ENCODE measurements at regions not wholly inside any gene's neighbourhood (a gene's known extent, or its start where the extent isn't known, plus 50 kb on each side); places are given as distances from the start of the nearest gene placed in this dataset.
A peak's percentile ranks its signal among the peaks of the same experiment; 100 is the strongest.

DNA sequence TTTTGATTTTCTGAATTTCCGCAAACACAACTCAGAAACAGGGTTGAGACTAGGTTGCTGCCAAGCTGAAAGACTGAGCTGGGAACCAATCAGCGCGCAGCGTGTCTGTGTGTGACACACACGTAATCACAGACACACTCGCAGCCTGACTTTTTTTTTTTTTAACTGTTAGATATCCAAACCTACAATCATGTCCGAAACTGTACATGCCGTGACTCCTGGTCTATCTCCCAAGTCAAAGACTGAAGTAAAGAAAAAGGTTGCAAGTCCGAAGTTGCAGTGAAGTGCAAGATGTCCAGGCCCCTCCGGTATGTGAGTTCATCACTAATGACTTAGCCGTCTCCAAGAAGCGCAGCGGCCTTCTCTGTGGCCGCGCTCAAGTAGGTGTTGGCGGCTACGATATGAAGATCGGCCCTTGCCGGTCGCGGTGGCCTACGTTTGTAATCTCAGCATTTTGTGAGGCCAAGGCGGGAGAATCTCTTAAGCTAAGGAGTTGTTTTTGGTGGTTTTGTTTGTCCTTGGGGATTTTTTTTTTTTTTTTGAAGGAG lies 108.2 kb downstream of the HFE start:
- intact Hi-C loops (cut with DNase I), result loop anchor here (5.0 kb wide), 2 partner anchors 38 to 68 kb away; a partner anchor contains a TSS
- peak; percentile 89 to 99 (median 95) for DNase-seq

DNA sequence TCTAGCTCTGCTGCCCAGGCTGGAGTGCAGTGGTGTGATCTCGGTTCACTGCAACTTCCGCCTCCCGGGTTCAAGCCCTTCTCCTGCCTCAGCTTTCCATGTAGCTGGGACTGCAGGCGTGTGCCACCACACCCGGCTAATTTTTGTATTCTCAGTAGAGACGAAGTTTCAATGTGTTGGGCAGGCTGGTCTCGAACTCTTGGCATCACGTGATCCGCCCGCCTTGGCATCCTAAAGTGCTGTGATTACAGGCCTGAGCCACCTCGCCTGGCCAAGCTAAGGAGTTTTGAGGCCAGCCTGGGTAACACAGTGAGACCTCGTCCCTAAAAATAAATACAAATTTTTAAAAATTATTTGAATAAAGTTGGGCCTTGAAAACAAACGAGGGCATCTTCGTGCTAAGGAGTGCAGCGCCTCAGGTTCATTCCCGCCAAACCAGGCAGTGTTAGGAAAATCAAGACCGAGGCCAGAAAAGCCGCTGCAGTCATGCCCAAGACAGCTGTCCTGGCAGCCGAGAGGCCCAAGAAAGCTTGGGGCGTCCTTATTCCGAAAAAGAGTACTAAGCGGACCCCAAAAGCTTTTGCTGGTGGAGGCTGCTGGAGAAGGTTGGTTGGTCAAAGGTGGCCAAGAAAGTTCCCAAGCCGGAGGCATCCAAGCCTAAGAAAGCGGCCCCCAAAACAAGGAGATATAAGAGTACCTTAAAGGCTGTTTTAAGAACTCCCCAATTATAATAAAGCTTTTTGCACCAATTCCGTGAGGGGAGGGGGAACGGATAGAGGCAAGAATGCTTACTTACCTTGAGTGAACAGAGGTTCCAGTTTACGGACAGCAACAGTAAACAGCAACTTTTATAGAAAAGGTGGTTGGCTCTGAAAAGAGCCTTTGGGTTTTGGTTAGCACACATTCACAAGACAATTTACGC lies 109.0 kb downstream of the HFE start:
- intact Hi-C loops (cut with DNase I), result loop anchor here (5.0 kb wide), 2 partner anchors 39 to 69 kb away; a partner anchor contains a TSS
- no peak for DNase-seq

DNA sequence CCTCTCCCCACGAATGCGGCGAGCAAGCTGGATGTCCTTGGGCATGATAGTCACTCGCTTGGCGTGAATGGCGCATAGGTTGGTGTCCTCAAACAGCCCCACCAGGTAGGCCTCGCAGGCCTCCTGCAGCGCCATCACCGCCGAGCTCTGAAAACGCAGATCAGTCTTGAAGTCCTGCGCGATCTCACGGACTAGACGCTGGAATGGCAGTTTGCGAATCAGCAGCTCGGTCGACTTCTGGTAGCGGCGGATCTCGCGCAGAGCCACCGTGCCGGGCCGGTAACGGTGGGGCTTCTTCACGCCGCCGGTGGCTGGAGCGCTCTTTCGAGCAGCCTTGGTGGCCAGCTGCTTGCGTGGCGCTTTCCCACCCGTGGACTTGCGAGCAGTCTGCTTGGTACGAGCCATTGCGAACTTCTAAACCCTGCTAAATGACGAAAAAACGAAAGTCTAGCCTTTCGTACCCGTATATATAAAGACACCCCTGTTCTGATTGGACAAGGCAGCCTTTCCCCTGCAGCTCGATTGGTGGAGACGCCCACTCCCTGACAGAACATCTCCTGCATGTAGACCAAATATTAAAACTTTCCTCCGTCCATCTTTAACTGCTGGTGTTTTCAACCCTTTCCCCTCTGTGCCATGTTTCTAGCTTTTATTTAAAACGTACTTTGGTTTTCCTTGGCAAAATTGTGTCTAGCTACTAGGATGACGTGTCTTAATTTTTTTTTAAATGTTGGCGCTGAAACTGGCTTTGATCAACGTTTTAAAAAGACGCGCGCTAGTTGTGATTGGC lies 109.8 kb downstream of the HFE start:
- peak; percentile 52 to 96 (median 78) for DNase-seq
- intact Hi-C loops (cut with DNase I), result loop anchor here (5.0 kb wide), 2 partner anchors 40 to 70 kb away; a partner anchor contains a TSS

DNA sequence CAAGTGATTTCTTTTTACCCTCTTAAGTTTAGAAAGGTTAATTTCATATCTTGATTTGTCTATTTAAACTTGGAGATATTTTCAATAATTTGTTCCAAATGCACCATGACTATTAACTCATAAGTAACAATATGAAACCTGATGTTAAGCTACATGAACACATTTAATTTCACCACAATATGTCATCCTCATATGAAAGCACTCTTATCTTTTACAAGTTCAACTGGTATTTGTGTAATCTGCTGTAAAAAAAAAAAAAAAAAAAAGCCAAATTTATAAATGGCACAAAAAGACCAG lies 110.4 kb downstream of the HFE start:
- DNase-seq, result no peak
- intact Hi-C loops (cut with DNase I), result loop anchor here (5.0 kb wide), 2 partner anchors 40 to 70 kb away; a partner anchor contains a TSS

DNA sequence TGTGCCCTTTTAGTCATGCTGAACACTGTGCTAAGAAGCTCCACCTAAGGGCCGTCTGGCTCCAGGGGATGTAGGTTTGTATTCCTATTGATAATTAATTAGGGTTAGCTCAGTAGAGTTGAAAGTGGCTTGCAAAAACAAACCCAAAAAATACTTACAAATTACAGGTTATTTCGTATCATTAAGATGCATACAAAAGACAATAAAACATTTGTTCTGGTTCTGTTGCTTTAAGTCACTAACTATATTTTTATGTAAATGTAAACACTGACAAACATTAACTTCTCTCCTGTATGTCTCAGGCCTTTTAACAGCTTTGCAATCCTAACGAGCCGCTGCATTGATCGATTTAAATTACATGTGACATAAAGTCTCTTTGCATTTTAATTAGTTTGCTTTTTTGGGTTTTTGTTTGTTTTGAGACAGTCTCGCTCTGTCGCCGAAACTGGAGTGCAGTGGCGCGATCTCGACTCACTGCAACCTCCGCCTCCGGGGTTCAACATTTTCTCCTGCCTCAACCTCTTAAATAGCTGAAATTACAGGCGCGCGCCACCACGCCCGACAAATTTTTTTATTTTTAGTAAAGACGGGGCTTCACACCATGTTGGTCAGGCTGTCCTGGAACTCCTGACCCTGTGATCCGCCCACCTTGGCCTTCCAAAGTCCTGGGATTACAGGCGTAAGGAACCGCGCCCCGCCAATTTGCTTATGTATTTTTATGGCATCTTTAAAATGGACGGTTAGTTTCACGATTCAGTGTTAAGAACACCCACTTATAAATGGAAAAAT lies 110.9 kb downstream of the HFE start:
- DNase-seq, result no peak
- intact Hi-C loops (cut with DNase I), result loop anchor here (5.0 kb wide), 2 partner anchors 41 to 71 kb away; a partner anchor contains a TSS

DNA sequence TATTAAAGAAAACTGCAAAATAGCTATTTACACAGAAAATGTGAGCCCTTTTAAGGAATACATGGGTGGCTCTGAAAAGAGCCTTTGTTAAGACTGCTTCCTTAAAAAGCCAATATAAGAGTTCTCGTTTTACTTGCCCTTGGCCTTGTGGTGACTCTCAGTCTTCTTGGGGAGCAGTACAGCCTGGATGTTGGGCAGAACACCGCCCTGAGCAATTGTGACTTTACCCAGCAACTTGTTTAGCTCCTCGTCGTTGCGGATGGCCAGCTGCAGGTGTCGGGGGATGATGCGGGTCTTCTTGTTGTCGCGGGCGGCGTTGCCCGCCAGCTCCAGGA lies 111.5 kb downstream of the HFE start:
- intact Hi-C loops (cut with DNase I), result loop anchor here (5.0 kb wide), 2 partner anchors 41 to 71 kb away; a partner anchor contains a TSS
- no peak for DNase-seq

DNA sequence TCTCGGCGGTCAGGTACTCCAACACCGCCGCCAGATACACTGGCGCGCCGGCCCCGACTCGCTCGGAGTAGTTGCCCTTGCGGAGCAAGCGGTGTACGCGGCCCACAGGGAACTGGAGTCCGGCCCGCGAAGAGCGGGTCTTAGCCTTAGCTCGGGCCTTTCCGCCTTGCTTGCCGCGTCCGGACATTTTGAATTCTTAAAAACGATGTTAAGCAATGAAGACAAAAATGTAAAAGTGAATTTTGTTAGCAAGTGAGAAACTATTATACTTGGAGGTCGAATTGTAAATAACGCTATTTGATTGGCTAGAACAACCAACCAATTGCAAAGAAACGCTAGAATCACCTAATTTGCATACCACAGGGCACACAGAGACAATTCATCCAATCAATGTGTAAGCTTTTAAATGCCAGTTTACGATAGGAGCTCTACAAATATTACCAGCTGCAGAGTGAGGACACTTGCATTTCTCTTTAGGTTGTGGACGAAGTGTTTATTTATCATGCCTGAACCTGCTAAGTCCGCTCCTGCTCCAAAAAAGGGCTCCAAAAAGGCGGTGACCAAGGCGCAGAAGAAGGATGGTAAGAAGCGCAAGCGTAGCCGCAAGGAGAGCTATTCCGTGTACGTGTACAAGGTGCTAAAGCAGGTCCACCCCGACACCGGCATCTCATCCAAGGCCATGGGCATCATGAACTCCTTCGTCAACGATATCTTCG lies 112.0 kb downstream of the HFE start:
- DNase-seq, result peak in 8 of 10 donors; percentile 44 to 93 (median 59)
- intact Hi-C loops (cut with DNase I), result loop anchor here (5.0 kb wide), 2 partner anchors 42 to 72 kb away; a partner anchor contains a TSS

DNA sequence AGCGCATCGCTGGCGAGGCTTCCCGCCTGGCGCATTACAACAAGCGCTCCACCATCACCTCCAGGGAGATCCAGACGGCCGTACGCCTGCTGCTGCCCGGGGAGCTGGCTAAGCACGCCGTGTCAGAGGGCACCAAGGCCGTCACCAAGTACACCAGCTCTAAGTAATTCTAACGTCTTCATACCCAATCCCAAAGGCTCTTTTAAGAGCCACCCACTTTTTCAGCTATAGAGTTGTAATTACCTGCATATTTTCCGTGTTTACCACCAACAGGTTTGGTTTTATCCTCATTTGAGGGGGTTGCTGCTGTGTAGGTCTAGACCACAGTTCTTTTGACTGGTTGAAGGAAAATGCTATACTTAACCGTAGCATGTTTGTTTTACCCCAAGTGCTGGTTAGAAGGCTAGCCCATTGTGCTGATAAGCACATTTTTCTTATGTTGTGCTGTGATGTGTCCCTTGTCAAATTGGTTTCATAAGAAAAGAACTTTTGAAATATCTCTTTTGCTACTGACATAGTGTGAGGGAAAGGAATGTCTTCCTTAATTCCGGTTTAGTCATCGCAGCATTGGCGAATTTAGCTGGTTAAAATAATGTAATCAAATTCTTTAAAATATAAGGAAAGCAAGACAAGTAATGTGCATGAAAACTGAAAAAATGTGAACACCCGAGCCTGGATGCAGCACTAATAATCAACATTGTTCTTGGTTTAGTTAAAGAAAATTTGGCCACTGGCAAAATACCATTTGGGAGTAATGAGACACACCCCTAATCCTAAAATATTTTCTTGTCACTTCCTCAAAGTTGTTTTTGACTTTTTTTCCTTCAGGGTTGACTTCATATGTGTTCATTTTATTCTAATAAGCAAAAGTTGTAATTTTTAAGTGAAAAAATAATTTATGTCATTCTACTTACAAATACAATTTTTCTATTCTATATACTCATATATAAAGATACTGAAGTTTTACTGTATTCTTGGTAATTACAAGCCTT lies 112.8 kb downstream of the HFE start:
- intact Hi-C loops (cut with DNase I), result loop anchor here (5.0 kb wide), 2 partner anchors 43 to 73 kb away; a partner anchor contains a TSS
- peak in 2 of 10 donors; percentile 46 to 81 for DNase-seq

DNA sequence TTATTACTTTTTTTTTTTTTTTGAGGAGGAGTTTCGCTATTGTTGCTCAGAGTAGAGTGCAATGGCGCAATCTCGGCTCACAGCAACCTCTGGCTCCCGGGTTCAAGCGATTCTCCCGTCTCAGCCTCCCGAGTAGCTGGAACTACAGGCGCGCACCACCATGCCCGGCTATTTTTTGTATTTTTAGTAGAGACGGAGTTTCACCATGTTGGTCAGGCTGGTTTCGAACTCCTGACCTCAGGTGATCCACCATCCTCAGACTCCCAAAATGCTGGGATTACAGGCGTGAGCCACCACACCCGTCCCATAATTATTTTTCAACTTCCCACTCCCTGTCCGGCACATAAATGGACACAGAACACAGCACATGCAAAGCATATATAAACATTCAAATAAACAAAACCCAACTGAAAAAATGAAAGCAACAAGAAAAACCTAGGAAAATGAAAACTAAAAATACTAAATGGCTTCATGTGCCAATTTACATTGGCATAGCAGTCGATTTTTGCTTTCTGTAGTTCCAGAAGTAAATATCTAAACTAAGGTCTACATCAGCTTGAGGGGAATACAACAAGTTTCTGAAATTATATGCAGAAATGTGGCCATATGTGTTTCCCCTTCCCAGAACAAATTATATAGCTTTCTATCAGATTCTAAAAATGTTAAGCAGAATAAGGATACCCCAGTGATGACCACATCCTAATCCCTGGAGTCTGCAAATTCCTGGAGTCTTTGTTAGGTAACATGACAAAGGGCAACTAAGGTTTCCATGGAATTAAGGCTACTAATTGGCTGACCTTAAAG lies 113.9 kb downstream of the HFE start:
- intact Hi-C loops (cut with DNase I), result no loop called here
- no peak for DNase-seq

DNA sequence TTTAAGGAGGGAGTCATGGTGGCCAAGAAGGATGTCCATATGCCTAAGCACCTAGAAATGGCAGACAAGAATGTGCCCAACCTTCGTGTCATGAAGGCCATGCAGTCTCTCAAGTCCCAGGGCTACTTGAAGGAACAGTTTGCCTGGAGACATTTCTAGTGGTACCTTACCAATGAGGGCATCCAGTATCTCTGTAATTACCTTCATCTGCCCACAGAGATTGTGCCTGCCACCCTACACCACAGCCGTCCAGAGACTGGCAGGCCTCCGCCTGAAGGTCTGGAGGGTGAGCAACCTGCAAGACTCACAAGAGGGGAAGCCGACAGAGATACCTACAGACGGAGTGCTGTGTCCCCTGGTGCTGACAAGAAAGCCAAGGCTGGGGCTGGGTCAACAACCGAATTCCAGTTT lies 115.0 kb downstream of the HFE start:
- no peak for DNase-seq
- intact Hi-C loops (cut with DNase I), result no loop called here

DNA sequence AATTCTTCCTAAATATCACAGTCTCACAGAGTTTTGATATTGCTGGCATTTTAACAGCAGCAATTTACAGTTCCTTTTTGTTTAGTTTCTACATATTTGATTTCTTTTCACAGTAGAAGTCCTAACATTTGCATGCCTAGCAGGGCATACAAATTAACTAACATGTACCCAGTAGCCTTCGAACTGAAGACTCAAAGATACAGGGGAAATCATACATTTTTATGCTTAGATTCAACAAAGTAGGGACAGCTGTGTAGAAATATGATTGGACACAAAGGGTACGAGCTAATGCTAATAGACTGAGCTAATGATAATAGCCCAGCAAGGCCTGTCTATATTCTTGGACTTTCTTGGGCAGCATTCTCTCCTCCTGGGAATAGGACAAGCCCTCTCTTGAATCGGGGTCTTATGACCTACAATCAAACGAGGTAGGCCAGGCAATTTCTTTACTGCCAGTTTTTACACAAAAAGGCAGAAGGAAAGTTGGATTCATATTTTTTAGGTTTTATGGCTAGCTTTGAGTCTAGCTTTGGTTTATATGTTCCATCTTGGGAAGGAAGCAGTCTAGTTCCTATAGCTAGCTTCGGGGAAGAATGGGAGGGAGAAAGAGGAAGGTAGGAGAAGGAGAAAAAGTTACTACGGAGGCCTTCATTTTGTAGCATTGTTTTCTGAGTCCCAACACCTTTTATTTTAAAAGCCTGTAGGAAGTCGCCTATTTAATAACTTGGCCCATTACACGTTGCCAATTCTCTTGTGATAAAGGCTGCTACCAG lies 115.8 kb downstream of the HFE start:
- no peak for DNase-seq
- intact Hi-C loops (cut with DNase I), result no loop called here

DNA sequence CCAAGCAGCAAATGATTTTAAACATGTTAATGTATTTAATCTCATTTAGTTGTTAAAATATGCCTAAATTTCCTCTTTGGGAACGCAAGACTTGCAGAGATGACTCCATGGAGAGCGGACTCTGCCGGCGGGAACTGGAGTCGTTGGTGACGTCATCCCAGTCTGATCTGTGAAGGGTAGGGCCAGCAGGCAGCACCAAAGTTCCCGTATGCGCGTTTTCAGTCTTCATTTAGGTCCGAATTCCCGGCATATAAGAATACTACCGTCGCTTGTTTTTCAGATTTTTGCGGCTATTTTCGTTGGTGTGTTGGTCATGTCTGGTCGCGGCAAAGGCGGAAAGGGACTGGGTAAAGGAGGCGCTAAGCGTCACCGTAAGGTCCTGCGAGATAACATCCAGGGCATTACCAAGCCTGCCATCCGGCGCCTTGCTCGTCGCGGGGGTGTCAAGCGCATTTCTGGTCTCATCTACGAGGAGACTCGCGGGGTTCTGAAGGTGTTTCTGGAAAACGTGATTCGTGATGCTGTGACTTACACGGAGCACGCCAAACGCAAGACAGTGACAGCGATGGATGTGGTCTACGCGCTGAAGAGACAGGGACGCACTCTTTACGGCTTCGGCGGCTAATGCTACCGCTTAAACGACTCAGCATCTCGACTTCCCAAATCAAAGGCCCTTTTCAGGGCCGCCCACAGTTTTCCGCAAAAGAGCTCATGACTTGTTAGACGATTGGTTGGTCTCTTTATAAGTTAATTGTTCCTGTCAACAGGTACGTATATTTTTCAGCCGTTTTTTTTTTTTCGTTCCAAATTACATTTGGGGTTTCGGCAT lies 117.3 kb downstream of the HFE start:
- peak; percentile 90 to 99 (median 94) for DNase-seq
- intact Hi-C loops (cut with DNase I), result no loop called here

DNA sequence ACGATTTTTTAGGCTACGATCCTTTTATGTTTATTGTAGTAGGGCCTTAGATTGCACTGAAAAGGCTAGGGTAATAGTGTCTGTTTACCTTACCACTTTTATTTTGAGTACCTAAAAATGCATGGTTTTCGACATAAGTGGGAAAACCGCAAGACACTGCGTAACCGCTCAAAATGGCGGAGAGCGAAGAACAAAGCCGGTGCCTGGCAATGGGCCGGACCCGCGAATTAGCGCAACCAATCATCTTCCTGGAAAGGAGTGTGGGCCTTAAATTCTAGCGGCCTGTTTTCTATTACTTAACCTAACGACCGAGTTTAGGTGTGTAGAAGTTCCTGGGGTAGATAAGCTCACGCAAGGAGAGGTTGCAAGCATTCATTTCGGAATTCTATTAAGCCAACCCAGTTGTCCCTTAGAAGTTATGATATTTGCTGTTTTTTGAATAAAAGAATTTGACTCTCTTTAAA lies 118.0 kb downstream of the HFE start:
- DNase-seq, result peak; percentile 53 to 95 (median 74)
- intact Hi-C loops (cut with DNase I), result no loop called here

DNA sequence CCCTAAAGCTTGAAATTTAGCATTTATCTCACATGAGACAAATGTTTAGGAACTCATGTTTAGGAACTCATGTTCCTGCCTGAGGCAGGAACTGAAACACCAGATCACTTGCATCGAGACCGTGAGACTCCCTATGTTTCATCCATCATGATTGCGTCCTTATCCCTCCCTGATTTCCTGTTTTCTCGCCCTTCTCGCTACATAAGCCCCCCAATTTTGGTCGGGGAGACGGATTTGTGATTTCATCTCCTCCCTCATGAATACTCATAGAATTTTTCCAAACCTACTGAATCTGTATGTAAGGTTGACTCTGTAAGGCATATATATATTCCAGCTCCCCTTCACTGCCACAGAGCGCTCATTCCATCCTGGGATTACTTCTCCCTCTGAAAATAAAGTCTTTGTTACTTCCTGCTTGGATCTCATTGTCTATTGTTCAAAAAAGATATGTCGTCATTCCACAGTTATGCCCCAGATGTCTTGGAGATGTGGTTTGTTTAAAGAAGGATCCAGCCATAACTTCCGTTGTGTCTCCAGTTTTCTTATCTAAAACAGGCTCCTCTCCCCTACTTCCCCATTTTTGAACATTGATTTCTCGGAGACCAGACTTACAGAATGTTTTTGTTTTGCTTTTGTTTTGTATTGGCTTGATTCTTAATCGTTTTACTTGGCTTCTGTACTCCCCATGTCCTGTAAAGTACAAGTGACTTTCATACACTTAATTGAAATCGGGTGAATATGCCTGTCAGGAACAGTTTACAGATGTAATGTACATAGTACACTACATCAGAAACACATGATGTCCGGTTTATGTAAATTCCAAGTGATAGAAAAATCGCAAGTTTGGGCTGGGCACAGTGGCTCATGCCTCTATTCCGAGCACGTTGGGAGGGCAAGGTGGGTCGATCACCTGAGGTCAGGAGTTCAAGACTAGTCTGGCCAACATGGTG lies 118.7 kb downstream of the HFE start:
- no peak for DNase-seq
- intact Hi-C loops (cut with DNase I), result no loop called here

Data from posterior cingulate gyrus (tissue), 11 donors.